Prostate gland (tissue), 2 donors: ENCODE measurements at regions not wholly inside any gene's neighbourhood (a gene's known extent, or its start where the extent isn't known, plus 50 kb on each side); places are given as distances from the start of the nearest gene placed in this dataset.

ENCODE experiments used
- POLR2A ChIP-seq: fragments of 450-650 bp; IDR thresholded peaks from one replicate; pipeline ENCODE4 v1.6.1; 2016; ENCODE audit warnings: antibody characterized with exemption, mild to moderate bottlenecking
- TF ChIP-seq, protein P1 (sequence below), 4 experiments: fragments of 200-600 bp in 2 of 4; fragments of 450-650 bp in 2 of 4; sonication (generic) in 2 of 4; IDR thresholded peaks; 1 replicate in 3 of 4; 2 replicates in 1 of 4; pipeline ENCODE4 v1.5.1; 2016 to 2019; ENCODE audit warnings: antibody characterized with exemption in 4 of 4, mild to moderate bottlenecking in 2 of 4, moderate library complexity in 2 of 4

DNA sequence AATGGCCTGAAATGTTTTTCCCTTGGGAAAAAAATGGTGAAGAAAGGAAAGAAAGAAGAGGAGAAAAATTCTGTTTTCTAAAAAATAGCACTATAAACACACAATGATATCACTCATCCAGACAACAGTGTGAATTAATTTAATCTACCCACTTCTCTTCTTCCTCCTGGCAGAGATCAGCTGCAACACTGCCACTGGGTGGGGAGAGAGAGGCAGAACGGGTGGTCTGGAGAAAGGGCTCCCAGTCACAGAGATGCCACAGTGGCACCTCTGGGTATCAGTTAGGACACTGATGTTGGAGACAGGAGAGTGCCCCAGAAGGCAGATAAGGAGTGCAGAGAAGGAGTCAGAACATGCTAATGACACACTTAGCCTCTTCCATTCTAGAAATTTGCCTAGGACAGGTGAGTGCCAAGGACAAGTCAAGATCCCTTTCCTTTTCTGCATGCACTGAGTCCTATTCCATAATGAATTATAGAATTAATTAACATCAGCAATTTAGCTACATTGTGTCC is 168.6 kb downstream of the SUCLA2 start:
- TF ChIP-seq POLR2A: no peak
- TF ChIP-seq, protein P1, sequence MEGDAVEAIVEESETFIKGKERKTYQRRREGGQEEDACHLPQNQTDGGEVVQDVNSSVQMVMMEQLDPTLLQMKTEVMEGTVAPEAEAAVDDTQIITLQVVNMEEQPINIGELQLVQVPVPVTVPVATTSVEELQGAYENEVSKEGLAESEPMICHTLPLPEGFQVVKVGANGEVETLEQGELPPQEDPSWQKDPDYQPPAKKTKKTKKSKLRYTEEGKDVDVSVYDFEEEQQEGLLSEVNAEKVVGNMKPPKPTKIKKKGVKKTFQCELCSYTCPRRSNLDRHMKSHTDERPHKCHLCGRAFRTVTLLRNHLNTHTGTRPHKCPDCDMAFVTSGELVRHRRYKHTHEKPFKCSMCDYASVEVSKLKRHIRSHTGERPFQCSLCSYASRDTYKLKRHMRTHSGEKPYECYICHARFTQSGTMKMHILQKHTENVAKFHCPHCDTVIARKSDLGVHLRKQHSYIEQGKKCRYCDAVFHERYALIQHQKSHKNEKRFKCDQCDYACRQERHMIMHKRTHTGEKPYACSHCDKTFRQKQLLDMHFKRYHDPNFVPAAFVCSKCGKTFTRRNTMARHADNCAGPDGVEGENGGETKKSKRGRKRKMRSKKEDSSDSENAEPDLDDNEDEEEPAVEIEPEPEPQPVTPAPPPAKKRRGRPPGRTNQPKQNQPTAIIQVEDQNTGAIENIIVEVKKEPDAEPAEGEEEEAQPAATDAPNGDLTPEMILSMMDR (IDR thresholded peaks at IDR 0.05): no peak
